ENCODE measurements at regions not wholly inside any gene's neighbourhood (a gene's known extent, or its start where the extent isn't known, plus 50 kb on each side); places are given as distances from the start of the nearest gene placed in this dataset.

GRCh38 chr4:171464499-171464898, 348.7 kb upstream of the GALNTL6 start:
- DNase-seq (no peak), ATAC-seq (ENCODE audit: low read depth) (no peak)
- Histone ChIP-seq H3K9me3 (ENCODE audit: control extremely low read depth in 1 of 3, control insufficient read depth in 2 of 3, insufficient read depth in 1 of 3, low read length in 2 of 3) (no peaks in the 10 kb centered on the region), H3K36me3 (replicated peaks in 1 of 2; ENCODE audit: control extremely low read depth in 1 of 2, control insufficient read depth in 1 of 2, extremely low read depth in 1 of 2, insufficient read depth in 2 of 2, low read length in 1 of 2) (no peaks in the 10 kb centered on the region), H3K4me2 (replicated peaks; ENCODE audit: low read depth, low read length, poor library complexity, severe bottlenecking) (no peak overlapping the region), H4K20me1 (ENCODE audit: control insufficient read depth, insufficient read depth, low read length, poor library complexity, severe bottlenecking) (no peaks in the 10 kb centered on the region), H3K9ac (ENCODE audit: low read length) (no peak overlapping the region), H3K4me1 (ENCODE audit: control insufficient read depth in 2 of 2, insufficient read depth in 2 of 2, low read length in 2 of 2) (no peaks in the 10 kb centered on the region), H2AFZ (ENCODE audit: insufficient read depth, low read depth, low read length, poor library complexity, severe bottlenecking) (no peak overlapping the region), H3K79me2 (ENCODE audit: control insufficient read depth, insufficient read depth, low read length) (no peaks in the 10 kb centered on the region), H3K27ac (ENCODE audit: low read length in 2 of 2) (no peak overlapping the region), H3K27me3 (replicated peaks in 1 of 4; ENCODE audit: control extremely low read depth in 1 of 4, control insufficient read depth in 3 of 4, insufficient read depth in 4 of 4, low read length in 3 of 4) (no peaks in the 10 kb centered on the region), H3K4me3 (ENCODE audit: control extremely low read depth in 1 of 5, extremely low read depth in 1 of 5, insufficient read depth in 1 of 5, low read depth in 2 of 5, low read length in 4 of 5) (no peak overlapping the region)
- ChIA-PET CTCF (no interaction called here), POLR2A (no interaction called here)
- no CpG with 5 or more reads among the region's 3 CpGs for WGBS (ENCODE audit: insufficient coverage)
- no peaks in the 10 kb centered on the region for H3K9me3 Mint-ChIP-seq (ENCODE audit: insufficient read depth)
- no peak overlapping the region for H3K27ac Mint-ChIP-seq
- H3K4me1 Mint-ChIP-seq, result no peaks in the 10 kb centered on the region
- no peaks in the 10 kb centered on the region for H3K27me3 Mint-ChIP-seq
- H3K4me3 Mint-ChIP-seq, result no peak overlapping the region
- intact Hi-C loops (cut with micrococcal nuclease), result no loop called here
- TF ChIP-seq CTCF (IDR thresholded peaks at IDR 0.05), result no peak
- TF ChIP-seq EZH2 (IDR thresholded peaks at IDR 0.05; ENCODE audit: borderline replicate concordance, insufficient read depth, low read depth, low read length, poor library complexity, severe bottlenecking), result no peak

GRCh38 chr4:171461191-171461590, 352.0 kb upstream of the GALNTL6 start:
- no peaks in the 10 kb centered on the region for H3K4me1 Mint-ChIP-seq
- no peaks in the 10 kb centered on the region for H3K36me3 ChIP-seq (replicated peaks in 1 of 2; ENCODE audit: control extremely low read depth in 1 of 2, control insufficient read depth in 1 of 2, extremely low read depth in 1 of 2, insufficient read depth in 2 of 2, low read length in 1 of 2)
- H4K20me1 ChIP-seq (ENCODE audit: control insufficient read depth, insufficient read depth, low read length, poor library complexity, severe bottlenecking), result no peaks in the 10 kb centered on the region
- no peak overlapping the region for H3K4me3 Mint-ChIP-seq
- TF ChIP-seq CTCF (IDR thresholded peaks at IDR 0.05) (no peak), EZH2 (IDR thresholded peaks at IDR 0.05; ENCODE audit: borderline replicate concordance, insufficient read depth, low read depth, low read length, poor library complexity, severe bottlenecking) (no peak)
- H3K27me3 Mint-ChIP-seq, result no peaks in the 10 kb centered on the region
- DNase-seq, result no peak
- no peaks in the 10 kb centered on the region for H3K4me1 ChIP-seq (ENCODE audit: control insufficient read depth in 2 of 2, insufficient read depth in 2 of 2, low read length in 2 of 2)
- peaks cover 0 to 1% (median 0%) of the 10 kb centered on the region in 3 donors for H3K9me3 ChIP-seq (ENCODE audit: control extremely low read depth in 1 of 3, control insufficient read depth in 2 of 3, insufficient read depth in 1 of 3, low read length in 2 of 3)
- no peaks in the 10 kb centered on the region for H3K27me3 ChIP-seq (replicated peaks in 1 of 4; ENCODE audit: control extremely low read depth in 1 of 4, control insufficient read depth in 3 of 4, insufficient read depth in 4 of 4, low read length in 3 of 4)
- no peak overlapping the region for H2AFZ ChIP-seq (ENCODE audit: insufficient read depth, low read depth, low read length, poor library complexity, severe bottlenecking)
- no peak overlapping the region for H3K4me2 ChIP-seq (replicated peaks; ENCODE audit: low read depth, low read length, poor library complexity, severe bottlenecking)
- no peaks in the 10 kb centered on the region for H3K79me2 ChIP-seq (ENCODE audit: control insufficient read depth, insufficient read depth, low read length)
- no peak overlapping the region for H3K4me3 ChIP-seq (ENCODE audit: control extremely low read depth in 1 of 5, extremely low read depth in 1 of 5, insufficient read depth in 1 of 5, low read depth in 2 of 5, low read length in 4 of 5)
- no peak overlapping the region for H3K27ac ChIP-seq (ENCODE audit: low read length in 2 of 2)
- no peak for ATAC-seq (ENCODE audit: low read depth)
- intact Hi-C loops (cut with micrococcal nuclease), result no loop called here
- H3K9ac ChIP-seq (ENCODE audit: low read length), result no peak overlapping the region
- no peak overlapping the region for H3K27ac Mint-ChIP-seq
- H3K9me3 Mint-ChIP-seq (ENCODE audit: insufficient read depth), result no peaks in the 10 kb centered on the region
- CTCF ChIA-PET, result no interaction called here
- POLR2A ChIA-PET, result no interaction called here
